ENCODE measurements at regions not wholly inside any gene's neighbourhood (a gene's known extent, or its start where the extent isn't known, plus 50 kb on each side); places are given as distances from the start of the nearest gene placed in this dataset.
"Not testable (repeated sequence)": the region's sequence is repeated elsewhere in the genome, so short reads cannot be mapped to it uniquely, and the experiment has no call there.

DNA sequence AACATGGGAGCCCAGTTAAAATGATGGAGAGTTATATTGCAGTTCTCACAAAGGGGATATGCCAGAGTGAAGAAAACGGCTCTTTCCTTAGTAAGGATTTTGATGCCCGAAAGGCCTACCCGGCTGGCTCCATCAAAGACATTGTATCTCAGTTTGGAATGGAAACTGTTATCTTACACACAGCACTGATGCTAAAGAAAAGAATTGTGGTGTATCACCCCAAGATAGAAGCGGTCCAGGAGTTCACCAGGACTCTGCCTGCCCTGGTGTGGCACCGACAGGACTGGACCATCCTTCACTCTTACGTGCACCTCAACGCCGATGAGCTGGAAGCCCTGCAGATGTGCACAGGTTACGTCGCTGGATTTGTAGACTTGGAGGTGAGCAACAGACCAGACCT lies 93.7 kb downstream of the RBMX2 start:
- TF ChIP-seq, protein P1, sequence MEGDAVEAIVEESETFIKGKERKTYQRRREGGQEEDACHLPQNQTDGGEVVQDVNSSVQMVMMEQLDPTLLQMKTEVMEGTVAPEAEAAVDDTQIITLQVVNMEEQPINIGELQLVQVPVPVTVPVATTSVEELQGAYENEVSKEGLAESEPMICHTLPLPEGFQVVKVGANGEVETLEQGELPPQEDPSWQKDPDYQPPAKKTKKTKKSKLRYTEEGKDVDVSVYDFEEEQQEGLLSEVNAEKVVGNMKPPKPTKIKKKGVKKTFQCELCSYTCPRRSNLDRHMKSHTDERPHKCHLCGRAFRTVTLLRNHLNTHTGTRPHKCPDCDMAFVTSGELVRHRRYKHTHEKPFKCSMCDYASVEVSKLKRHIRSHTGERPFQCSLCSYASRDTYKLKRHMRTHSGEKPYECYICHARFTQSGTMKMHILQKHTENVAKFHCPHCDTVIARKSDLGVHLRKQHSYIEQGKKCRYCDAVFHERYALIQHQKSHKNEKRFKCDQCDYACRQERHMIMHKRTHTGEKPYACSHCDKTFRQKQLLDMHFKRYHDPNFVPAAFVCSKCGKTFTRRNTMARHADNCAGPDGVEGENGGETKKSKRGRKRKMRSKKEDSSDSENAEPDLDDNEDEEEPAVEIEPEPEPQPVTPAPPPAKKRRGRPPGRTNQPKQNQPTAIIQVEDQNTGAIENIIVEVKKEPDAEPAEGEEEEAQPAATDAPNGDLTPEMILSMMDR (IDR thresholded peaks at IDR 0.05), result not testable (repeated sequence)
- TF ChIP-seq POLR2AphosphoS5, EP300 (IDR thresholded peaks at IDR 0.05): not testable (repeated sequence)
